Central memory CD8-positive, alpha-beta T cell (primary cell): ENCODE measurements at regions not wholly inside any gene's neighbourhood (a gene's known extent, or its start where the extent isn't known, plus 50 kb on each side); places are given as distances from the start of the nearest gene placed in this dataset.
"Not testable (repeated sequence)": the region's sequence is repeated elsewhere in the genome, so short reads cannot be mapped to it uniquely, and the experiment has no call there.

Source experiments
- ATAC-seq: fragments of 150-1000 bp; cut with Tn5 transposase; replicated peaks from 2 replicates; pipeline ENCODE4 v1.10.0; 2022; ENCODE audit warnings: mild to moderate bottlenecking, moderate FRiP score, moderate number of reproducible peaks; ENCODE audit not compliant: poor library complexity, severe bottlenecking; ENCODE audit errors: extremely low read depth
- DNase-seq, 2 donors: peaks; one replicate each; pipeline ENCODE4 v3.0.0; 2021; ENCODE audit warnings: low spot score in 2 of 2
- H3K27ac Mint-ChIP-seq: one replicate; pipeline ENCODE4 v1.8.0; 2022; ENCODE audit warnings: low read depth, mild to moderate bottlenecking, moderate library complexity, mixed read lengths
- H3K27me3 Mint-ChIP-seq: one replicate; pipeline ENCODE4 v1.8.0; 2022; ENCODE audit warnings: mixed read lengths
- H3K36me3 Mint-ChIP-seq: one replicate; pipeline ENCODE4 v1.8.0; 2022; ENCODE audit warnings: mild to moderate bottlenecking, moderate library complexity, mixed read lengths; ENCODE audit not compliant: insufficient read depth
- H3K4me1 Mint-ChIP-seq: one replicate; pipeline ENCODE4 v1.8.0; 2022; ENCODE audit warnings: mixed read lengths
- H3K4me3 Mint-ChIP-seq: one replicate; pipeline ENCODE4 v1.8.0; 2022; ENCODE audit warnings: mild to moderate bottlenecking, moderate library complexity, mixed read lengths
- H3K9me3 Mint-ChIP-seq: one replicate; pipeline ENCODE4 v1.8.0; 2022; ENCODE audit warnings: mixed read lengths

GRCh38 chr13:107928762-107929161, 286.6 kb downstream of the LIG4 start:
- Mint-ChIP-seq H3K27me3 (no peaks in the 10 kb centered on the region), H3K27ac (no peak overlapping the region), H3K4me1 (no peaks in the 10 kb centered on the region), H3K4me3 (no peak overlapping the region), H3K9me3 (peaks cover 15% of the 10 kb centered on the region), H3K36me3 (no peaks in the 10 kb centered on the region)
- DNase-seq, result no peak
- no peak for ATAC-seq

DNA sequence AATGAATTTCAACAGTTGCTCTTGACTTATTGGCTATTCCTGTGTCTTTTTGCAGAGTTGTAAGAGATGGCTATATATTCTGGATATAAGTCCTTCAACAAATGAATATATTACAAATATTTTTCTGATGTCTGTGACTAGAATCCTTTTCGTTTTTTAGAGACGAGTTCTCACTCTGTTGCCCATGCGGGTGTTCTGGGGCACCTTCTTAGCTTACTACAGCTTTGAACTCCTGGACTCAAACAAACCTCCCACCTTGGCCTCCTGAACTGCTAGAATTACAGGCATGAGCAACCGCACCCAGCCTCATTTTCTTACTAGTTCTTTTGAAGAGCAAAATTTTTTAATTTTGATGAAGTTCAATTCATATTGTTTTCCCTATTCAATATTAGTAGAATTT, 287.8 kb downstream of the LIG4 start:
- Mint-ChIP-seq H3K4me3 (no peak overlapping the region), H3K9me3 (peaks cover 7% of the 10 kb centered on the region), H3K27ac (no peak overlapping the region), H3K4me1 (no peaks in the 10 kb centered on the region), H3K27me3 (no peaks in the 10 kb centered on the region), H3K36me3 (no peaks in the 10 kb centered on the region)
- no peak for ATAC-seq
- DNase-seq, result no peak

DNA sequence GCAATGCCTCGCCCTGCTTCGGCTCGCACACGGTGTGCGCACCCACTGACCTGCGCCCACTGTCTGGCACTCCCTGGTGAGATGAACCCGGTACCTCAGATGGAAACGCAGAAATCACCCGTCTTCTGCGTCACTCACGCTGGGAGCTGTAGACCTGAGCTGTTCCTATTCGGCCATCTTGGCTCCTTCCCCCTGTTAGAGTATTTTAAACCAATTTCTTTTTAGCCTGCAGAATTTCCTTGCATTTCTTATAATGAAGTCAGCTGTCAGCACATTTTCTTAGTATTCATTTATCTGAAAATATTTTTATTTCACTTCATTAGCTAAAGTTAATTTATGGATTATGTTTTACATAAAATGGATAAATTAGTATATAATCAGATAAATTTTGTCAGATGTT, 288.8 kb downstream of the LIG4 start:
- H3K4me3 Mint-ChIP-seq, H3K27me3 Mint-ChIP-seq, H3K27ac Mint-ChIP-seq, H3K4me1 Mint-ChIP-seq, H3K9me3 Mint-ChIP-seq, ATAC-seq, DNase-seq, H3K36me3 Mint-ChIP-seq: not testable (repeated sequence)

- DNase-seq, H3K4me1 Mint-ChIP-seq, H3K4me3 Mint-ChIP-seq, H3K36me3 Mint-ChIP-seq, ATAC-seq, H3K27me3 Mint-ChIP-seq, H3K27ac Mint-ChIP-seq: not testable (repeated sequence)
- H3K9me3 Mint-ChIP-seq, result peaks cover 15% of the 10 kb centered on the region
Observed at GRCh38 chr13:107916902-107917301, 298.4 kb downstream of the LIG4 start.

DNA sequence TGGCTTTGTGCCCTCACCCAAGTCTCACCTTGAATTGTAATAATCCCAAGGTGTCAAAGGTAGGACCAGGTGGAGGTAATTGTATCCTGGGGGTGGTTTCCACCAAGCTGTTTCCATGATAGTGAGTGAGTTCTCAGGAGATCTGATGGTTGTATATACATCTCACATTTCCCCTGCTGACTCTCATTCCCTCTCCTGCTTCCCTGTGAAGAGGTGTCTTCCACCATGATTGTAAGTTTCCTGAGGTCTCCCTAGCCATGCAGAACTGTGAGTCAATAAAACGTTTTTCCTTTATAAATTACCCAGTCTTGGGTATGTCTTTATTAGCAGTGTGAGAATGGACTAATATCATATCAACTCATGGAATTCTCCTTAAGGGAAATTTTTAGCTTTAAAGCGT, 302.6 kb downstream of the LIG4 start:
- DNase-seq (no peak), ATAC-seq (no peak)
- Mint-ChIP-seq H3K4me1 (no peaks in the 10 kb centered on the region), H3K36me3 (no peaks in the 10 kb centered on the region), H3K4me3 (no peak overlapping the region), H3K27ac (no peak overlapping the region), H3K27me3 (no peaks in the 10 kb centered on the region), H3K9me3 (peaks cover 25% of the 10 kb centered on the region)

DNA sequence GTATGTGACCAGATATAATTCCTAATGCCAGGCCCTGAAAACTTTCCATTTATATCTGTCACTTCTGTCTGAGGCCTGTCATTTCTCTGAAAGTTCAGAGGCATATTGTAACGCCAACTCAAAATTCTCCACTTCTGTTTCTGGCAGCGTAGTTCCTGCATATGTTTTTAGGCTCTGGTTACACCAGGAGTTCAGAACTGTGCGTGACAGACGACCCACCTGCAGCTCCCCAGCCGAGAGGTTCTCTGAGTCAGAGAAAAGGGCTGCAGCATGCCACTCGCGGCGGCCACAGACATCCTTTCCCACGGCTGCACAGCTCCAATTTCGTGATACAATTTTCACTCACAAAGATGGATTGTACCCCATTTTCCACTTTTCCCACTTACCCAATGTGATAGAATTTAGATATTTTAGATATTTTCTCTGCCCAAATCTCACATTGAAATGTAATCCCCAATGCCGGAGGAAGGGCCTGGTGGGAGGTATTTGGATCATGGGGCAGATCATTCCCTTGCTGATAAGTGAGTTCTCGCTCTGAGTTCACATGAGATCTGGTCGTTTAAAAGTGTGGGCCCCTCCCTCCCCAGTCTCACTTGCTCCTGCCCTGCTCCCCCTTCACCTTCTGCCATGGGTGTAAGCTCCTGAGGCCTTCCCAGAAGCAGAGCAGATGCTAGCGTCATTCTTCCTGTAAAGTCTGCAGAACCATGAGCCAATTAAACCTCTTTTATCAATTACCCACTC, 308.1 kb downstream of the LIG4 start:
- no peak overlapping the region for H3K27ac Mint-ChIP-seq
- no peaks in the 10 kb centered on the region for H3K4me1 Mint-ChIP-seq
- peaks cover 28% of the 10 kb centered on the region for H3K9me3 Mint-ChIP-seq
- DNase-seq (no peak), ATAC-seq (no peak)
- H3K36me3 Mint-ChIP-seq, result no peaks in the 10 kb centered on the region
- no peaks in the 10 kb centered on the region for H3K27me3 Mint-ChIP-seq
- H3K4me3 Mint-ChIP-seq, result no peak overlapping the region

- Mint-ChIP-seq H3K4me3 (no peak overlapping the region), H3K36me3 (no peaks in the 10 kb centered on the region), H3K9me3 (peaks cover 25% of the 10 kb centered on the region), H3K4me1 (no peaks in the 10 kb centered on the region), H3K27me3 (no peaks in the 10 kb centered on the region), H3K27ac (no peak overlapping the region)
- ATAC-seq (no peak), DNase-seq (no peak)
Observed at GRCh38 chr13:107906131-107906530, 309.2 kb downstream of the LIG4 start.

DNA sequence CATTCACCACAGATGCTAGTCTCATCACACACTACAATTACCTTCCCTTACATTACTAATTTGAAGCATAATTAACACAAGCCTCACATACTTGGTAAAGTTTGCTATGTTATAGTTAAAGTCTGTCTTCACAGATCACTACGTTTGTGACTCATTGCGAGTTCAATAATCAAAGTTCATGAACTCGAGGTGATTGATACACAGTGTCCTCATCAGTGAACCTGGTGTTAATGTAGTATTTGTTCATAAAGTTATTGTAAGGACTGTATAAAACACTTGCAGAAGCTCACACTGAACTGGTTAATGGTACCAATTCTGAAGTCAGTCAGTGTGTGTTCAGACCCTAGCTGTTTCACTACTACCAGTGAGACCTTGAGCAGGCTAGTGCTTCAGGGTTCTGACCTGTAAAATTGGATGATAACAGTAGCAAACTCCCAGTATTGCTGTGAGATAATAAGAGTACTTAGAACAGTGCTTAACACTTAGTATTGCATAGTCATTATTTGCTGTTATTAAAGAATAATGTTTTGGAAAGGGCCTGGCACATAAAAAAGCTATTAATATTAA, 313.3 kb downstream of the LIG4 start:
- ATAC-seq (no peak), DNase-seq (no peak)
- no peak overlapping the region for H3K4me3 Mint-ChIP-seq
- peaks cover 5% of the 10 kb centered on the region for H3K9me3 Mint-ChIP-seq
- no peak overlapping the region for H3K27ac Mint-ChIP-seq
- no peaks in the 10 kb centered on the region for H3K36me3 Mint-ChIP-seq
- no peaks in the 10 kb centered on the region for H3K4me1 Mint-ChIP-seq
- H3K27me3 Mint-ChIP-seq, result no peaks in the 10 kb centered on the region

DNA sequence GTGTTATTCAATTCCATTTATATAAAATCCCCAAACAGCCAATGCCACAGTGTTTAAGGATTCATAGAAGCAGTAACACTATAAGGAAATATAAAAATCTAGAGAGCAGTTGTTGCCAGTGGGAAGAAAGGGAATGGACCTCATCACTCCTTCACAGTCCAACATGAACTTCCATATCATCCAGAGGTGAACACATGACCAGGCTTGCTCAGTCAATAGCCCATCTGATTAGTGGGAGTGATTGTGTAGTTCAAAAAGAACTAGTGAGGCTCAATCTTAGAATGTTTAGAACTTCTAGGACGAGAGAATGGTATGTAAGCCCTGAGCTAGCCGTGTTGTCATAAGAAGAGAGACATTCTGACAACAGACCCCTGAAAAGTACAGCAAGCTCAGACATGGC, 314.1 kb downstream of the LIG4 start:
- Mint-ChIP-seq H3K4me1 (no peaks in the 10 kb centered on the region), H3K9me3 (peaks cover 5% of the 10 kb centered on the region), H3K4me3 (no peak overlapping the region), H3K36me3 (no peaks in the 10 kb centered on the region), H3K27me3 (no peaks in the 10 kb centered on the region), H3K27ac (no peak overlapping the region)
- ATAC-seq (no peak), DNase-seq (no peak)

DNA sequence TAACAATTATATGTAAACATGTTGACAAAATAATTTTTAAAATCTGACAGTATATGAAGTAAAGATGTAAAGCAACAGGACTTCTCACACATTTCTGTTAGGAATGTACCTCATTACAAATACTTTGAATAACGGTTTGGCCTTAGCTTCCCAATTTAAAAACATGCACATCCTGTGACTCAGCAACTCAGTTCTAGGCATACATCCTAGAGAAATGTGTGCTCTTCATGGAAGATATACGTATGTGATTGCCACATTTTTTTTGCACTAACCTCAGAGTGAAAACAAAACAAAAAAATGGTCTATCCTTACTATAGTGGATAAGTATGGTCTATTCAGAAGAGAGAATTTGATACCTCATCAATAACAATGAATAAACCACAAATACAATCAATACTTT, 314.6 kb downstream of the LIG4 start:
- Mint-ChIP-seq H3K27ac (no peak overlapping the region), H3K9me3 (peaks cover 5% of the 10 kb centered on the region), H3K4me1 (no peaks in the 10 kb centered on the region), H3K4me3 (no peak overlapping the region), H3K36me3 (no peaks in the 10 kb centered on the region), H3K27me3 (no peaks in the 10 kb centered on the region)
- DNase-seq (no peak), ATAC-seq (no peak)

GRCh38 chr13:107886118-107886517, 329.2 kb downstream of the LIG4 start:
- H3K27ac Mint-ChIP-seq, result no peak overlapping the region
- H3K36me3 Mint-ChIP-seq, result no peaks in the 10 kb centered on the region
- no peaks in the 10 kb centered on the region for H3K27me3 Mint-ChIP-seq
- ATAC-seq, result no peak
- no peak overlapping the region for H3K4me3 Mint-ChIP-seq
- no peaks in the 10 kb centered on the region for H3K4me1 Mint-ChIP-seq
- no peak for DNase-seq
- H3K9me3 Mint-ChIP-seq, result peaks cover 31% of the 10 kb centered on the region

DNA sequence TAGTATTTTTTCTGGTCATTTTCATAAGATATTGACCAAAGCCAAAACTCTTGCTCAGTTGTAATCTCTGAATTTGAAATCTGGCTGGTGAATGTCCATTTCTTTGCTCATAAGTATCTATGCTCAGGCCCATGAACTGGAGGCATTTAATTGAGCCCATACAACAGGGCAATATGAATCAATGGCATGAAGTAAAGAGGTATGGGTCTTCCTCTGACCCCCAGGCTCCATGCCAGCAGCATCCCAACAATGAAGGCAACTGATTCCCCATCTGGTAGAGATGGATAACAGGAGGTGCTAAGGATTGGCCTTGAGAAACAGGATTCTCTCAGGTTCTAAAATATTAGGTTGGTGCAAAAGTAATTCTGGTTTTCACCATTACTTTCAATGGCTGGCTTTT, 330.8 kb downstream of the LIG4 start:
- Mint-ChIP-seq H3K27me3 (no peaks in the 10 kb centered on the region), H3K9me3 (peaks cover 25% of the 10 kb centered on the region), H3K27ac (no peak overlapping the region), H3K4me1 (no peaks in the 10 kb centered on the region), H3K4me3 (no peak overlapping the region), H3K36me3 (no peaks in the 10 kb centered on the region)
- DNase-seq, result no peak
- ATAC-seq, result no peak

DNA sequence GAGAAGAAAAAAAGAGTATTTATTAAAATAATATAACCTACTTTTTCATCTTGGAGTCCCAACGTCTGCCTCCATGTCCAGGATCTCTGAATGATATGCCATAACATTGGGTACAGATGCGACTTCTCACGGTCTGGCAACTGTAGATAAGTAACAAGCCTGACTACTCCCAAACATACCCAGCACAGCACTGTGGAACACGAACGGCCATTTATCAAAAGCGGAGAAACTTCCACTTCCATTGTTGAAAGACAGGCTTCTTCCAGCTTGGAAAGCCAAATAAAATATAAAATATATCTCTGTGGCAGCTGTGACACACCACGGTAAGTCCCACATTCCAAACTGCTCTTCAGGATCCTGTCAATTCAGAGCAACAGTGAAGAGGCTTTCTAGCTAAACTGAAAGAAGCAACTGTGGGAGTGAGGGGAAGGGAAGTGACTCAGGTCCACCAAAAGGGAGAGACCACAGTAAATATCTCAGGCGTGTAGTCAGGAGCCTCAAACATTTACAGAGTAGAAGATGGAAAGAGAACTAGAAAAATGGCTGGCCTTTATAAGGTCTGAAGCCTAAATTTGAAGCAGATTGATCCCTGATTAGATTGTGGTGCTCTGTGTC, 331.7 kb downstream of the LIG4 start:
- no peak for ATAC-seq
- DNase-seq, result no peak
- Mint-ChIP-seq H3K27me3 (no peaks in the 10 kb centered on the region), H3K4me3 (no peak overlapping the region), H3K36me3 (no peaks in the 10 kb centered on the region), H3K27ac (no peak overlapping the region), H3K9me3 (peaks cover 16% of the 10 kb centered on the region), H3K4me1 (no peaks in the 10 kb centered on the region)
